Tibial artery (tissue), 4 donors: ENCODE measurements at regions not wholly inside any gene's neighbourhood (a gene's known extent, or its start where the extent isn't known, plus 50 kb on each side); places are given as distances from the start of the nearest gene placed in this dataset.

Source experiments
- DNase-seq, 2 donors: peaks; one replicate each; pipeline ENCODE4 v3.0.0-alpha.2; 2019
- H3K27ac ChIP-seq, 2 donors: fragments of 200-600 bp; sonication (generic) in 1 of 2; 1 replicate in 1 of 2; 2 replicates in 1 of 2; pipeline ENCODE4 v1.5.1; 2018 to 2019; ENCODE audit warnings: mild to moderate bottlenecking in 1 of 2
- H3K27me3 ChIP-seq, 2 donors: fragments of 200-600 bp; sonication (generic) in 1 of 2; one replicate each; pipeline versions ENCODE4 v1.5.1 to v1.6.0; 2016 to 2019
- H3K36me3 ChIP-seq, 3 donors: fragments of 200-600 bp; sonication (generic) in 2 of 3; one replicate each; pipeline ENCODE4 v1.5.1; 2016 to 2019; ENCODE audit warnings: mild to moderate bottlenecking in 2 of 3
- H3K4me1 ChIP-seq, 4 donors: fragments of 200-600 bp; sonication (generic) in 2 of 4; 1 replicate in 3 of 4; 2 replicates in 1 of 4; pipeline ENCODE4 v1.5.1; 2016 to 2019
- H3K4me3 ChIP-seq, 2 donors: fragments of 200-600 bp; sonication (generic) in 1 of 2; 1 replicate in 1 of 2; 2 replicates in 1 of 2; pipeline ENCODE4 v1.5.1; 2018 to 2019; ENCODE audit warnings: mild to moderate bottlenecking in 2 of 2
- H3K9me3 ChIP-seq, 3 donors: fragments of 200-600 bp; sonication (generic) in 1 of 3; one replicate each; pipeline ENCODE4 v1.5.1; 2016 to 2019
- CTCF ChIP-seq, 2 experiments: fragments of 200-600 bp in 1 of 2; fragments of 450-650 bp in 1 of 2; IDR thresholded peaks; one replicate each; pipeline ENCODE4 v1.5.1; 2017 to 2019; ENCODE audit warnings: antibody characterized with exemption in 2 of 2, mild to moderate bottlenecking in 1 of 2, moderate library complexity in 1 of 2
- intact Hi-C: fragments of 100-400 bp; cut with DNase I; formaldehyde crosslinking; loops from one replicate; pipeline ENCODE4 v1.15.0; 2023; ENCODE audit warnings: low total_unique reads

GRCh38 chr2:151042964-151043363, 218.7 kb downstream of the RBM43 start:
- H3K4me1 ChIP-seq, result no peaks in the 10 kb centered on the region
- H3K4me3 ChIP-seq, result no peak overlapping the region
- H3K36me3 ChIP-seq, result no peaks in the 10 kb centered on the region
- DNase-seq, result no peak
- TF ChIP-seq CTCF (IDR thresholded peaks at IDR 0.05), result no peak
- intact Hi-C loops, result no loop called here
- no peak overlapping the region for H3K27ac ChIP-seq
- no peaks in the 10 kb centered on the region for H3K9me3 ChIP-seq
- no peaks in the 10 kb centered on the region for H3K27me3 ChIP-seq

- Histone ChIP-seq H3K27me3 (no peaks in the 10 kb centered on the region), H3K27ac (no peak overlapping the region), H3K4me3 (no peak overlapping the region), H3K4me1 (no peaks in the 10 kb centered on the region), H3K36me3 (no peaks in the 10 kb centered on the region), H3K9me3 (no peaks in the 10 kb centered on the region)
- no peak for TF ChIP-seq CTCF (IDR thresholded peaks at IDR 0.05)
- DNase-seq, result no peak
- intact Hi-C loops, result no loop called here
Measured at GRCh38 chr2:151040039-151040438, 221.6 kb downstream of the RBM43 start.

- DNase-seq, result no peak
- TF ChIP-seq CTCF (IDR thresholded peaks at IDR 0.05), result no peak
- intact Hi-C loops, result no loop called here
- H3K4me3 ChIP-seq, result no peak overlapping the region
- no peaks in the 10 kb centered on the region for H3K9me3 ChIP-seq
- no peaks in the 10 kb centered on the region for H3K27me3 ChIP-seq
- peaks cover 0 to 4% (median 0%) of the 10 kb centered on the region in 4 donors for H3K4me1 ChIP-seq
- H3K36me3 ChIP-seq, result no peaks in the 10 kb centered on the region
- no peak overlapping the region for H3K27ac ChIP-seq
Measured at GRCh38 chr2:151038516-151038915, 223.1 kb downstream of the RBM43 start.

- no peak for DNase-seq
- Histone ChIP-seq H3K4me1 (peaks cover 0 to 15% (median 4%) of the 10 kb centered on the region in 4 donors), H3K9me3 (no peaks in the 10 kb centered on the region), H3K36me3 (no peaks in the 10 kb centered on the region), H3K27me3 (no peaks in the 10 kb centered on the region), H3K27ac (no peak overlapping the region), H3K4me3 (no peak overlapping the region)
- intact Hi-C loops, result no loop called here
- TF ChIP-seq CTCF (IDR thresholded peaks at IDR 0.05), result no peak
Measured at GRCh38 chr2:151037434-151037833, 224.2 kb downstream of the RBM43 start.

- Histone ChIP-seq H3K4me1 (peaks cover 0 to 22% (median 6%) of the 10 kb centered on the region in 4 donors), H3K9me3 (no peaks in the 10 kb centered on the region), H3K4me3 (no peak overlapping the region), H3K27ac (no peak overlapping the region), H3K36me3 (no peaks in the 10 kb centered on the region), H3K27me3 (no peaks in the 10 kb centered on the region)
- no peak for TF ChIP-seq CTCF (IDR thresholded peaks at IDR 0.05)
- intact Hi-C loops, result no loop called here
- no peak for DNase-seq
Measured at GRCh38 chr2:151033271-151034248, 228.1 kb downstream of the RBM43 start.
